OCI-LY1 (cell line): ENCODE measurements at regions not wholly inside any gene's neighbourhood (a gene's known extent, or its start where the extent isn't known, plus 50 kb on each side); places are given as distances from the start of the nearest gene placed in this dataset.

Source experiments
- CTCF ChIP-seq: fragments of 200-600 bp; sonication (generic), shearing (Covaris generic); IDR thresholded peaks from 2 replicates; pipeline ENCODE4 v1.5.1; 2017; ENCODE audit warnings: mild to moderate bottlenecking, antibody characterized with exemption, low read length, moderate library complexity, mixed read lengths
- EZH2 ChIP-seq: fragments of 200-600 bp; sonication (generic), shearing (Covaris generic); IDR thresholded peaks from 2 replicates; pipeline ENCODE4 v1.8.0; 2017; ENCODE audit warnings: borderline replicate concordance, mixed run types, mild to moderate bottlenecking, antibody characterized with exemption, low read length, moderate library complexity, mixed read lengths

GRCh38 chr4:166512267-166512666, 639.2 kb downstream of the TLL1 start:
- TF ChIP-seq CTCF (no peak), EZH2 (no peak)
